Right lobe of liver (tissue), 4 donors: ENCODE measurements at regions not wholly inside any gene's neighbourhood (a gene's known extent, or its start where the extent isn't known, plus 50 kb on each side); places are given as distances from the start of the nearest gene placed in this dataset.

Experiments used
- POLR2A ChIP-seq: fragments of 450-650 bp; IDR thresholded peaks from one replicate; pipeline ENCODE4 v1.6.1; 2017; ENCODE audit warnings: antibody characterized with exemption, mild to moderate bottlenecking
- TF ChIP-seq, protein P1 (sequence below), 4 donors: fragments of 200-600 bp in 3 of 4; fragments of 450-650 bp in 1 of 4; IDR thresholded peaks; one replicate each; pipeline versions ENCODE4 v1.5.1 to v1.8.0; 2016 to 2022; ENCODE audit warnings: antibody characterized with exemption in 4 of 4, mild to moderate bottlenecking in 2 of 4
- donor health status: DM: no; HTN: no; CAD: no.
- donor health status: DM: no; HTN: no; CAD: no.
- donor health status: DM: no; HTN: yes; CAD: no.

DNA sequence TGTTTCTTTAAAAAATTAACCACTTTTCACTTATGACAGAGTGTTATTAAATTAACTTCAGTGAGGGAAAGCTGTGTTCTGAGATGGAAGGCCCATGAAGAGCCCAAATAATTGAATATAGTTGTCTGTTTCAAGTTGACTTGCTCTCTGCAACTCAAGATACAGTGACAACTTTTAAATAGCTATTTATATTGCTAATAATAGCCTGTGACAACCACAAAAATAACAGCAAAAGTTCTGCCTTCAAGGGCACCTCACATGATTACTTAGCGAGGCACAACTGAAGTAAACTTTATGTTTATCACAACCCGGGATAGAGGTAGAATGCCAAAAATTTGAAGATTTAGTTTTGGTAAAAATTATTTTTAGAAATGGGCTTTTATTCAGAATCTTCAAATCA, 167.3 kb upstream of the SCN7A start:
- TF ChIP-seq, protein P1, sequence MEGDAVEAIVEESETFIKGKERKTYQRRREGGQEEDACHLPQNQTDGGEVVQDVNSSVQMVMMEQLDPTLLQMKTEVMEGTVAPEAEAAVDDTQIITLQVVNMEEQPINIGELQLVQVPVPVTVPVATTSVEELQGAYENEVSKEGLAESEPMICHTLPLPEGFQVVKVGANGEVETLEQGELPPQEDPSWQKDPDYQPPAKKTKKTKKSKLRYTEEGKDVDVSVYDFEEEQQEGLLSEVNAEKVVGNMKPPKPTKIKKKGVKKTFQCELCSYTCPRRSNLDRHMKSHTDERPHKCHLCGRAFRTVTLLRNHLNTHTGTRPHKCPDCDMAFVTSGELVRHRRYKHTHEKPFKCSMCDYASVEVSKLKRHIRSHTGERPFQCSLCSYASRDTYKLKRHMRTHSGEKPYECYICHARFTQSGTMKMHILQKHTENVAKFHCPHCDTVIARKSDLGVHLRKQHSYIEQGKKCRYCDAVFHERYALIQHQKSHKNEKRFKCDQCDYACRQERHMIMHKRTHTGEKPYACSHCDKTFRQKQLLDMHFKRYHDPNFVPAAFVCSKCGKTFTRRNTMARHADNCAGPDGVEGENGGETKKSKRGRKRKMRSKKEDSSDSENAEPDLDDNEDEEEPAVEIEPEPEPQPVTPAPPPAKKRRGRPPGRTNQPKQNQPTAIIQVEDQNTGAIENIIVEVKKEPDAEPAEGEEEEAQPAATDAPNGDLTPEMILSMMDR (IDR thresholded peaks at IDR 0.05), result no peak
- TF ChIP-seq POLR2A, result no peak
